Natural killer cell treated with Interleukin-12 subunit alpha and Interleukin-12 subunit beta and Interleukin-15 and Interleukin-18, amount 100 ng/mL, for 72 hours (primary cell): ENCODE measurements at regions not wholly inside any gene's neighbourhood (a gene's known extent, or its start where the extent isn't known, plus 50 kb on each side); places are given as distances from the start of the nearest gene placed in this dataset.
A peak's percentile ranks its signal among the peaks of the same experiment; 100 is the strongest.
"Not testable (repeated sequence)": the region's sequence is repeated elsewhere in the genome, so short reads cannot be mapped to it uniquely, and the experiment has no call there.

Experiments
- ATAC-seq, 2 donors: fragments of 150-1000 bp; cut with Tn5 transposase in 1 of 2; sonication (Bioruptor Pico), chemical (Tn5 transposase) in 1 of 2; 2 replicates each; pipeline ENCODE4 v1.10.0; 2021
- DNase-seq: peaks from one replicate; pipeline ENCODE4 v3.0.0; 2022; ENCODE audit warnings: low spot score
- H3K27ac Mint-ChIP-seq, 2 donors: 1 replicate in 1 of 2; 2 replicates in 1 of 2; pipeline ENCODE4 v1.8.0; 2022; ENCODE audit warnings: mixed read lengths in 2 of 2, mild to moderate bottlenecking in 1 of 2, moderate library complexity in 1 of 2
- H3K27me3 Mint-ChIP-seq, 2 donors: 1 replicate in 1 of 2; 2 replicates in 1 of 2; pipeline ENCODE4 v1.8.0; 2022; ENCODE audit warnings: mixed read lengths in 2 of 2
- H3K36me3 Mint-ChIP-seq: one replicate; pipeline ENCODE4 v1.8.0; 2022; ENCODE audit warnings: mixed read lengths
- H3K4me1 Mint-ChIP-seq, 2 donors: 1 replicate in 1 of 2; 2 replicates in 1 of 2; pipeline ENCODE4 v1.8.0; 2022; ENCODE audit warnings: low read depth in 2 of 2, mixed read lengths in 2 of 2, mild to moderate bottlenecking in 1 of 2
- H3K4me3 Mint-ChIP-seq: one replicate; pipeline ENCODE4 v1.8.0; 2022; ENCODE audit warnings: mixed read lengths
- H3K9me3 Mint-ChIP-seq: 2 replicates; pipeline ENCODE4 v1.8.0; 2022; ENCODE audit warnings: mixed read lengths

- Mint-ChIP-seq H3K9me3 (no peaks in the 10 kb centered on the region), H3K4me3 (no peak overlapping the region), H3K4me1 (peaks cover 0 to 6% of the 10 kb centered on the region in 2 donors), H3K27me3 (peaks cover 8 to 12% of the 10 kb centered on the region in 2 donors), H3K36me3 (no peaks in the 10 kb centered on the region), H3K27ac (no peak overlapping the region)
- DNase-seq (no peak), ATAC-seq (peak; percentile 24 to 64)
These were observed 197.6 kb upstream of the CFAP20DC start for GRCh38 chr3:59247402-59247841.

DNA sequence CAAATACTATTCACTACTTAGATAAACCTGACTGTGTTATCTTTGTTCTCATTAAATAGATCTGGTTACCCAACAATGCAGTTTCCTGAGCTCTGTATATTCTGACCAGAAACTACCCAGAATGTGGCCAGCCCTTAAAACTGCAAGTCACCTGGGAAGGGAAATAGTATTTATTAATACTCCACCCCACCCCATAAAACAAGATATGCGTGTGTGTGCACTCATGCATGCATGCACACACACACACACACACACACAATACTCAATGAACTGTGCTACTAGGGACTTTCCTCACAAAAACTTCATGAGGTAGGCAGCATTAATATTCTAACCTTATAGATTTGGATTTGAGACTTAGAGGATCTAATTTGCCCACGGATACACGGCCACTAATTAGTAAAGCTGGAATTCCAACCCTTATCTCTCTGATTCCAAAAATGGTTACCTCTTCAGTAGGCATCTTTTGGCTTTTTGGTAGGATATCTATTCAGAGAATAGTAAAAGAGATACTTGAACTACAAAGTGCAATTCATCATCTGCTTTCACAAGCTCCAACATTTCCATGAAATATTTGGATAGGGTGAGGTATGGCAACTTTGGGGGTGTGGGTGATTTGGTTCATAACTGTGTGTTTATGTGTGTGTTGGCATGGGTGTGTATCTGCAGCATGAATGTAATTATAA lies 197.0 kb upstream of the CFAP20DC start:
- peaks cover 0 to 6% of the 10 kb centered on the region in 2 donors for H3K4me1 Mint-ChIP-seq
- no peaks in the 10 kb centered on the region for H3K36me3 Mint-ChIP-seq
- H3K9me3 Mint-ChIP-seq = no peaks in the 10 kb centered on the region
- no peak overlapping the region for H3K4me3 Mint-ChIP-seq
- DNase-seq (no peak), ATAC-seq (peak in 1 of 2 donors; percentile 35)
- H3K27ac Mint-ChIP-seq = no peak overlapping the region
- H3K27me3 Mint-ChIP-seq = peaks cover 8 to 12% of the 10 kb centered on the region in 2 donors

- H3K9me3 Mint-ChIP-seq = no peaks in the 10 kb centered on the region
- DNase-seq = no peak
- no peaks in the 10 kb centered on the region for H3K36me3 Mint-ChIP-seq
- H3K4me1 Mint-ChIP-seq = peaks cover 0 to 6% of the 10 kb centered on the region in 2 donors
- no peak overlapping the region for H3K27ac Mint-ChIP-seq
- H3K4me3 Mint-ChIP-seq = no peak overlapping the region
- H3K27me3 Mint-ChIP-seq = peaks cover 9 to 12% of the 10 kb centered on the region in 2 donors
- ATAC-seq = no peak
These were observed 196.2 kb upstream of the CFAP20DC start for GRCh38 chr3:59245859-59246501.

DNA sequence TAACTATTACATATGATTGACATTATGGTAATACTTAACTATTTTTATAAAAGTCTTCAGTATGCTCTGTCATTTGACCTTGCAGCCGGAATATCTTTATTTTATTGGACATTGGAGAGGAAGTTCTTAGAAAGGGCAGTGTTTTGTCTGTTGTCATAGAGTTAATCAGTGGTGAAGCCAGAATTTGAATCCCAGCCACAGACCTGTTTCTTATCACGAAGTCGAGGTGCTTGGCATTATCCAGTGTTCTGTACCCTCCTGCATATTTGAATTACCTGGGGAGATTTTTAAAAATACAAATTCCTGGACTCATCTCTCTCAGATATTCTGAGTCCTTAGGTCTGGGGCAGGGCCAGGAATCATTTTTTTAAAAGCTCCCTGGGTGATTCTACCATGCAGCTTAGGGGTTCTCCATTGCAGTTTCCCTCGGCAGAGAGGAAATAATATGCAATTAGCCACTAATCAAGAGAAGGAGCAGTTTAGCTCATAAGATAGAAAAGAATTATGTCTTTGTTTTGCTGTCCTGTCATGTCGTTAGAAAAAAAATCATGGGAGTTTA lies 195.6 kb upstream of the CFAP20DC start:
- no peaks in the 10 kb centered on the region for H3K9me3 Mint-ChIP-seq
- no peak for ATAC-seq

GRCh38 chr3:59244343-59244742 lies 194.5 kb upstream of the CFAP20DC start:
- no peak for ATAC-seq

More for the DNA sequence above, 195.6 kb upstream of the CFAP20DC start:
- no peak for DNase-seq
- Mint-ChIP-seq H3K27ac (no peak overlapping the region), H3K4me1 (peaks cover 0 to 8% of the 10 kb centered on the region in 2 donors), H3K4me3 (no peak overlapping the region), H3K36me3 (no peaks in the 10 kb centered on the region), H3K27me3 (peaks cover 15% of the 10 kb centered on the region in 2 donors)

DNA sequence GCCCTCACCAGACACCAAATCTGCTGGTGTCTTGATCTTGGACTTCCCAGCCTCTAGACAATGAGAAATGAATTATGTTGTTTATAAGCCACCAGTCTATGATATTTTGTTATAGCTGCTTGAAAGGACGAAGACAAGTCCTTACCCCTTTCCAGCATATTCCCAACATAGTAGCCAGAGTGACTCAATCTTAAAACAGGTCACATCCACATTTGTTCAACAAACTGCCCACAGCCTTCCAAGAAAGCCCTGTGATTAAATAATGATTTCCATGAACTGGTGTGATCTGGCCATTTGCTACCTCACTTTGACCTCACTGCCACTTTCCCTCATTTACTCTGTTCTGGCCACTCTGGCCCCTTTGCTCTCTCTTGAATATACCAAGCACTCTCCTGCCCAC lies 193.7 kb upstream of the CFAP20DC start:
- Mint-ChIP-seq H3K4me1 (peaks cover 0 to 8% of the 10 kb centered on the region in 2 donors), H3K9me3 (no peaks in the 10 kb centered on the region), H3K36me3 (peaks cover 6% of the 10 kb centered on the region), H3K27me3 (peaks cover 19 to 30% of the 10 kb centered on the region in 2 donors), H3K27ac (no peak overlapping the region), H3K4me3 (no peak overlapping the region)
- ATAC-seq (no peak), DNase-seq (no peak)

More at GRCh38 chr3:59244343-59244742, 194.5 kb upstream of the CFAP20DC start:
- peaks cover 12 to 21% of the 10 kb centered on the region in 2 donors for H3K27me3 Mint-ChIP-seq
- H3K27ac Mint-ChIP-seq = no peak overlapping the region
- H3K9me3 Mint-ChIP-seq = no peaks in the 10 kb centered on the region
- H3K4me3 Mint-ChIP-seq = no peak overlapping the region
- peaks cover 0 to 8% of the 10 kb centered on the region in 2 donors for H3K4me1 Mint-ChIP-seq
- no peak for DNase-seq
- peaks cover 1% of the 10 kb centered on the region for H3K36me3 Mint-ChIP-seq

- no peak overlapping the region for H3K4me3 Mint-ChIP-seq
- DNase-seq (no peak), ATAC-seq (no peak)
- peaks cover 6% of the 10 kb centered on the region for H3K36me3 Mint-ChIP-seq
- H3K27ac Mint-ChIP-seq = no peak overlapping the region
- H3K9me3 Mint-ChIP-seq = no peaks in the 10 kb centered on the region
- peaks cover 4% of the 10 kb centered on the region in 2 donors for H3K4me1 Mint-ChIP-seq
- H3K27me3 Mint-ChIP-seq = peaks cover 33 to 49% of the 10 kb centered on the region in 2 donors
These were observed 190.9 kb upstream of the CFAP20DC start for GRCh38 chr3:59240666-59241255.

DNA sequence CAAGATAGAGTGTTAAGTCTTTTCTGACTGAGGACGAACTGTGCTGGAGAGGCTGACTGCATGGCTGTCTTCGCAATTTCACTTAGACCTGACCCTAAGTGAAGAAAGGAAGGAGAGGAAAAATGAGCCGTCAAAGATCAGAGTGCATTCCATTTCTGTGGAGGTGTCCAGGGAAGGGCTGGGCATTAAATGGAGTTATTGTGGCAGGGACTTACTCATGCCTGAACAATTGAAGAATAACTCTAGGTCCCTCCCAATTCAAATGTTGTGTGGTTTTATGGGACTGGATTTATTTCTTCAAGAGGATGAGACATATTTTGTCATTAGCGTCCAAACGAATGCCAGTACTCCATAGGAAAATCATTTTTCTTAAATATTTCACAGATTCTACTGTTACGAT lies 187.3 kb upstream of the CFAP20DC start:
- peak overlapping the region in 1 of 2 donors; percentile 5 for H3K27ac Mint-ChIP-seq
- H3K9me3 Mint-ChIP-seq = no peaks in the 10 kb centered on the region
- H3K27me3 Mint-ChIP-seq = peaks cover 35 to 54% of the 10 kb centered on the region in 2 donors
- H3K4me3 Mint-ChIP-seq = no peak overlapping the region
- H3K36me3 Mint-ChIP-seq = peaks cover 6% of the 10 kb centered on the region
- peaks cover 12 to 17% of the 10 kb centered on the region in 2 donors for H3K4me1 Mint-ChIP-seq
- ATAC-seq = no peak
- DNase-seq = no peak

- DNase-seq (no peak), ATAC-seq (peak; percentile 90 to 95)
- Mint-ChIP-seq H3K4me3 (peak overlapping the region; percentile 56), H3K4me1 (peaks cover 10 to 17% of the 10 kb centered on the region in 2 donors), H3K36me3 (peaks cover 18% of the 10 kb centered on the region), H3K27me3 (peaks cover 36 to 56% of the 10 kb centered on the region in 2 donors), H3K27ac (peak overlapping the region; percentile 30 to 45), H3K9me3 (peaks cover 6% of the 10 kb centered on the region)
These were observed 185.8 kb upstream of the CFAP20DC start for GRCh38 chr3:59235634-59236012.

GRCh38 chr3:59234884-59235633 lies 185.2 kb upstream of the CFAP20DC start:
- no peak for ATAC-seq
- H3K9me3 Mint-ChIP-seq = peaks cover 6% of the 10 kb centered on the region
- H3K36me3 Mint-ChIP-seq = peaks cover 21% of the 10 kb centered on the region
- no peak for DNase-seq
- H3K27me3 Mint-ChIP-seq = peaks cover 36 to 53% of the 10 kb centered on the region in 2 donors
- peaks cover 10 to 17% of the 10 kb centered on the region in 2 donors for H3K4me1 Mint-ChIP-seq
- H3K4me3 Mint-ChIP-seq = peak overlapping the region; percentile 56
- H3K27ac Mint-ChIP-seq = peak overlapping the region; percentile 30 to 45

GRCh38 chr3:59230379-59230778 lies 180.6 kb upstream of the CFAP20DC start:
- peaks cover 23 to 36% of the 10 kb centered on the region in 2 donors for H3K27me3 Mint-ChIP-seq
- not testable (repeated sequence) for H3K4me1 Mint-ChIP-seq, DNase-seq, ATAC-seq, H3K9me3 Mint-ChIP-seq, H3K27ac Mint-ChIP-seq, H3K4me3 Mint-ChIP-seq
- H3K36me3 Mint-ChIP-seq = peaks cover 24% of the 10 kb centered on the region

DNA sequence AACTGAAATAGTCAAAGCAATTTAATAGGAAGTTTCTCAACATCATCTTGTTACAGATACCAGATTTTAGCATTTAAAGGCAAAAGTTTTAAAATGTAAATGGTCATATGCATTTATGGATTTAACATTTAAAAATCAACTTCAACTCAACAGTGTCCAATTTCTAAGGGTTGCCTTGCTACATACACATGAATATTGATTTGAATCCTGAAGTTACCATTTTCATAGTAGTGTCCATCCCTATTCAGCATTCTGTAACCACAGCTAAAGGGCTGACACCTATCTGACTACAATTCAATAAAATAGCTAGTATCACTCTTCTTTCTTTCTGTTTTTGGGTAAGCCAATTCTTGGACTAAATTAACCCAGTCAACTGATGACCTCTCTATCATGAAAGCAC lies 164.0 kb upstream of the CFAP20DC start:
- no peak for ATAC-seq
- no peak for DNase-seq
- Mint-ChIP-seq H3K4me3 (no peak overlapping the region), H3K36me3 (no peaks in the 10 kb centered on the region), H3K4me1 (no peaks in the 10 kb centered on the region), H3K27ac (no peak overlapping the region), H3K9me3 (no peaks in the 10 kb centered on the region), H3K27me3 (peaks cover 10 to 24% of the 10 kb centered on the region in 2 donors)

DNA sequence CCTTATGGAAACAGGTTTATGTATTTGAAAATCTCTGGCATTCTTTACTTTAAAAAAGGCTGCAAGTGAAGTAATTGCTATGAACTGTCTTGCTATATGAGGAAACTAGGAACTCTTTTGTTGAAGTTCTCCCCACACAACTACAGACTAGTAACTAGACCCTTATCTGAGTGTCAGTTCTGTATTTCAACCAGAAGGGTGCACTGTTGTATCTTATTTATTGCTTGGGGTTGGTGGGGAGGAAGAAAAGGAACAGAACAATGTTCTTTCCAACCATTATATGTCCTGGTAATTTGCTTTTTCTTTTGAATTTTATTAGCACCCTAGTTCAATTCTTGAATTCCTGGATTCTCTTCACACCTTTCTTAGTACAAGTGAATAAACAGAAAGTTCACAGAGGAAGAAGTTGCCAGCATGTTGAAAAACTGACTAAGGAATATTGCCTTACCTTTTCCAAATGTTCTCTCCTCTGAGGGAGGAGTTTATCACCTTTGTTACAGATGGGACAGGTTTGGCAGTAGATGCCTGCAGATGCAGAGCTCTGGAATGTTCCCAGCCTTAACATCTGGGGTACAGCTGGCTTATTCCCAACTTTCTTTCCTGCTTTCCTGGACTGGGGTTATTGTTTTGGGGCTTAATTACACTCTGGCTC lies 162.4 kb upstream of the CFAP20DC start:
- Mint-ChIP-seq H3K27ac (no peak overlapping the region), H3K27me3 (peaks cover 12 to 36% of the 10 kb centered on the region in 2 donors), H3K9me3 (no peaks in the 10 kb centered on the region), H3K4me3 (no peak overlapping the region), H3K4me1 (no peaks in the 10 kb centered on the region), H3K36me3 (no peaks in the 10 kb centered on the region)
- ATAC-seq = peak; percentile 57 to 67
- DNase-seq = no peak
